22Rv1 (cell line): ENCODE measurements at regions not wholly inside any gene's neighbourhood (a gene's known extent, or its start where the extent isn't known, plus 50 kb on each side); places are given as distances from the start of the nearest gene placed in this dataset.

ENCODE experiments used
- CTCF ChIP-seq: fragments of 450-650 bp; IDR thresholded peaks from 2 replicates; pipeline ENCODE4 v1.5.1; 2017; ENCODE audit warnings: mild to moderate bottlenecking
- ZFX ChIP-seq: fragments of 450-650 bp; IDR thresholded peaks from 2 replicates; pipeline ENCODE4 v1.6.1; 2017; ENCODE audit warnings: antibody characterized with exemption, borderline replicate concordance

GRCh38 chr16:9384141-9384540 is 292.7 kb downstream of the HAPSTR1 start:
- no peak for TF ChIP-seq CTCF
- no peak for TF ChIP-seq ZFX
